SH-SY5Y (cell line): ENCODE measurements at regions not wholly inside any gene's neighbourhood (a gene's known extent, or its start where the extent isn't known, plus 50 kb on each side); places are given as distances from the start of the nearest gene placed in this dataset.

Source experiments
- GATA2 ChIP-seq: IDR thresholded peaks from 2 replicates; pipeline ENCODE4 v1.6.1; 2011; ENCODE audit warnings: mild to moderate bottlenecking, low read depth, low read length
- GATA3 ChIP-seq: IDR thresholded peaks from 2 replicates; pipeline ENCODE4 v1.6.1; 2011; ENCODE audit warnings: low read depth, mild to moderate bottlenecking, low read length, moderate library complexity

DNA sequence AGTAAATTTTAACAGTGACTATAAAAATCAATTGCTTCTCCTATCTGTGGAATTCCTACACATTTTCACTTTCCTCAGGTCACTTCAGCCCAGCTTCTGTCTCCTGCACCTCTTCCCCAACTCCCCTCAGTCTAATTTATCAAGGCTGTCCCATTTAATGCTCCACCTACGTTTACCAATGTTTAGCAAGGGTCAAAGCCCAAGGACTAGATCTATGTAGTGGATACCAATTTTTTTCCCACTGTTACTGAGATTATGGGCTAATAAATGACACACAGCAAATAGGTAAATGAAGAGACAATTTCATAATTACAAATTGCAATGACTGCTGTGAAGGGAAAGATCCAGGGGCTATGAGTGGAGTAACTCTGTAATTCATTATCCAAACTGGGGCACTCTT lies 211.5 kb upstream of the RPS23 start:
- TF ChIP-seq GATA3 (no peak), GATA2 (no peak)
